PC-3 (cell line): ENCODE measurements at regions not wholly inside any gene's neighbourhood (a gene's known extent, or its start where the extent isn't known, plus 50 kb on each side); places are given as distances from the start of the nearest gene placed in this dataset.

Experiments
- EZH2 ChIP-seq: fragments of 300-600 bp; sonication (generic); IDR thresholded peaks from one replicate; pipeline ENCODE4 v1.6.1; 2017; ENCODE audit warnings: antibody characterized with exemption, mild to moderate bottlenecking, low read length; ENCODE audit not compliant: unreplicated experiment
- TF ChIP-seq, protein P1 (sequence below): fragments of 300-600 bp; sonication (generic); conservative IDR thresholded peaks from 2 replicates; pipeline ENCODE4 v1.5.1; 2017; ENCODE audit warnings: antibody characterized with exemption, low read depth, mild to moderate bottlenecking, low read length

GRCh38 chr2:122216071-122216470 lies 460.6 kb downstream of the TSN start:
- TF ChIP-seq, protein P1, sequence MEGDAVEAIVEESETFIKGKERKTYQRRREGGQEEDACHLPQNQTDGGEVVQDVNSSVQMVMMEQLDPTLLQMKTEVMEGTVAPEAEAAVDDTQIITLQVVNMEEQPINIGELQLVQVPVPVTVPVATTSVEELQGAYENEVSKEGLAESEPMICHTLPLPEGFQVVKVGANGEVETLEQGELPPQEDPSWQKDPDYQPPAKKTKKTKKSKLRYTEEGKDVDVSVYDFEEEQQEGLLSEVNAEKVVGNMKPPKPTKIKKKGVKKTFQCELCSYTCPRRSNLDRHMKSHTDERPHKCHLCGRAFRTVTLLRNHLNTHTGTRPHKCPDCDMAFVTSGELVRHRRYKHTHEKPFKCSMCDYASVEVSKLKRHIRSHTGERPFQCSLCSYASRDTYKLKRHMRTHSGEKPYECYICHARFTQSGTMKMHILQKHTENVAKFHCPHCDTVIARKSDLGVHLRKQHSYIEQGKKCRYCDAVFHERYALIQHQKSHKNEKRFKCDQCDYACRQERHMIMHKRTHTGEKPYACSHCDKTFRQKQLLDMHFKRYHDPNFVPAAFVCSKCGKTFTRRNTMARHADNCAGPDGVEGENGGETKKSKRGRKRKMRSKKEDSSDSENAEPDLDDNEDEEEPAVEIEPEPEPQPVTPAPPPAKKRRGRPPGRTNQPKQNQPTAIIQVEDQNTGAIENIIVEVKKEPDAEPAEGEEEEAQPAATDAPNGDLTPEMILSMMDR: no peak
- no peak for TF ChIP-seq EZH2
